Heart right ventricle (tissue), 16 donors: ENCODE measurements at regions not wholly inside any gene's neighbourhood (a gene's known extent, or its start where the extent isn't known, plus 50 kb on each side); places are given as distances from the start of the nearest gene placed in this dataset.
A peak's percentile ranks its signal among the peaks of the same experiment; 100 is the strongest.

Experiments
- ATAC-seq, 8 donors: fragments of 200-7000 bp; cut with Tn5 transposase; one replicate each; pipeline ENCODE4 v1.9.1; 2020; ENCODE audit warnings: mild to moderate bottlenecking in 8 of 8, moderate library complexity in 8 of 8, moderate number of reproducible peaks in 1 of 8
- DNase-seq, 2 donors: peaks; one replicate each; pipeline ENCODE4 v3.0.0-alpha.2; 2020
- H3K27ac ChIP-seq, 10 donors: fragments of 200-600 bp; sonication (generic) in 2 of 10; one replicate each; pipeline versions ENCODE4 v1.5.0 to v1.8.0; 2020 to 2022; ENCODE audit warnings: mild to moderate bottlenecking in 3 of 10
- H3K27me3 ChIP-seq, 7 donors: fragments of 200-600 bp; one replicate each; pipeline ENCODE4 v1.8.0; 2021 to 2022; ENCODE audit warnings: mild to moderate bottlenecking in 2 of 7
- H3K36me3 ChIP-seq, 9 donors: fragments of 200-600 bp; sonication (generic) in 1 of 9; one replicate each; pipeline versions ENCODE4 v1.5.0 to v1.8.0; 2020 to 2022; ENCODE audit warnings: mild to moderate bottlenecking in 2 of 9
- H3K4me1 ChIP-seq, 9 donors: fragments of 200-600 bp; sonication (generic) in 1 of 9; one replicate each; pipeline versions ENCODE4 v1.5.0 to v1.8.0; 2020 to 2022; ENCODE audit warnings: mild to moderate bottlenecking in 4 of 9
- H3K4me3 ChIP-seq, 10 donors: fragments of 200-600 bp; sonication (generic) in 2 of 10; one replicate each; pipeline versions ENCODE4 v1.5.0 to v1.8.0; 2020 to 2022; ENCODE audit warnings: mild to moderate bottlenecking in 7 of 10, moderate library complexity in 2 of 10
- H3K9me3 ChIP-seq, 11 donors: fragments of 200-600 bp in 10 of 11; sonication (generic) in 2 of 11; one replicate each; pipeline versions ENCODE4 v1.5.0 to v1.8.0; 2013 to 2022; ENCODE audit warnings: mild to moderate bottlenecking in 2 of 11, control low read depth in 1 of 11, moderate library complexity in 1 of 11
- WGBS, 2 donors: extraction: QIAGEN DNeasy Blood & Tissue Kit; methylation state at CpG; one replicate each; pipeline ENCODE4 v1.1.7; 2013; ENCODE audit warnings: inconsistent platforms in 1 of 2; 5-methylcytosine and 5-hydroxymethylcytosine counted together
- intact Hi-C, 10 donors: fragments of 100-400 bp; cut with DNase I; formaldehyde crosslinking; loops; one replicate each; pipeline versions ENCODE4 v1.11.1 to v1.14.2; 2022
- TF ChIP-seq, protein P1 (sequence below), 9 donors: fragments of 200-600 bp; sonication (generic) in 2 of 9; IDR thresholded peaks; one replicate each; pipeline versions ENCODE4 v1.5.0 to v1.8.0; 2021 to 2022; ENCODE audit warnings: antibody characterized with exemption in 9 of 9, mild to moderate bottlenecking in 5 of 9, moderate library complexity in 1 of 9
- donor health status: Arrhythmogenic right ventricular cardiomyopathy.
- donor health status: ischemic (EF 13 %, LVEDD 7.1; RV severe dilation, severe dysfunction).
- donor health status: healthy with polysubstance abuse.
- donor health status: DM: no; HTN: yes; CAD: no.
- donor health status: DM: no; HTN: no; CAD: no.
- donor health status: ischemic (EF 25% LVEDD 6.9; RV normal size, moderate dysfunction).
- donor health status: ischemic (EF 25% LVEDD 5.7; RV mildly dilated, moderate dysfunction).
- donor health status: healthy.
- donor health status: DM: yes; HTN: yes; CAD: no.
- donor health status: Ischemic cardiomyopathy.
- donor health status: ischemic (EF 35%, LVEDD 5.7; RV mildly dilated, moderate dysfunction).
- donor health status: nonischemic (EF 11% LVEDD 7.7; RV severe dilation, severe dysfunction).
- donor health status: DM: yes; HTN: yes; CAD: no.
- donor health status: PGD.
- donor health status: ischemic (EF 29% LVEDD 5.4; RV normal size, mild dysfunction).
- donor health status: nonischemic (EF 23%, LVEDD 6.1; RV moderate dilation, normal function).

DNA sequence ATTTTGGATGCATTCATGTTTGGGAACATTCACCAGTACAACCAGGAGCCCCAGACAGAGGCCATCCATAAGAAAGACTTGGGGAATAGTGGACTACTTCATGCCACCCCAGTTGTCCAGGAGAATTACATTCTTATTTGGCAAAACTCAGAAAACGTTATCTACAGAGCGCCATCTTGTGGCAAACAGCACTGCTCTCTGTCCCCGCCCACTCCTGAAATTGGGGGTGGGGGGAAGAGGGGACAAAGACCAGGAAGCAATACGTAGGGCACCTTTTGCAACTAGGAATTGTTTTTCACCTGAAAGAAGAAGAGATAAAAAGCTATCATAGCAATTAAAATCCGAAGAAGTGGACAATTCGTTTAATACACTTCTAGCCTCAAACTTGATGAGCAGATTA lies 134.6 kb upstream of the MGMT start:
- DNase-seq: no peak
- 32% methylated on average over 6 of the region's 6 CpGs for WGBS, 2 donors
- TF ChIP-seq, protein P1, sequence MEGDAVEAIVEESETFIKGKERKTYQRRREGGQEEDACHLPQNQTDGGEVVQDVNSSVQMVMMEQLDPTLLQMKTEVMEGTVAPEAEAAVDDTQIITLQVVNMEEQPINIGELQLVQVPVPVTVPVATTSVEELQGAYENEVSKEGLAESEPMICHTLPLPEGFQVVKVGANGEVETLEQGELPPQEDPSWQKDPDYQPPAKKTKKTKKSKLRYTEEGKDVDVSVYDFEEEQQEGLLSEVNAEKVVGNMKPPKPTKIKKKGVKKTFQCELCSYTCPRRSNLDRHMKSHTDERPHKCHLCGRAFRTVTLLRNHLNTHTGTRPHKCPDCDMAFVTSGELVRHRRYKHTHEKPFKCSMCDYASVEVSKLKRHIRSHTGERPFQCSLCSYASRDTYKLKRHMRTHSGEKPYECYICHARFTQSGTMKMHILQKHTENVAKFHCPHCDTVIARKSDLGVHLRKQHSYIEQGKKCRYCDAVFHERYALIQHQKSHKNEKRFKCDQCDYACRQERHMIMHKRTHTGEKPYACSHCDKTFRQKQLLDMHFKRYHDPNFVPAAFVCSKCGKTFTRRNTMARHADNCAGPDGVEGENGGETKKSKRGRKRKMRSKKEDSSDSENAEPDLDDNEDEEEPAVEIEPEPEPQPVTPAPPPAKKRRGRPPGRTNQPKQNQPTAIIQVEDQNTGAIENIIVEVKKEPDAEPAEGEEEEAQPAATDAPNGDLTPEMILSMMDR (IDR thresholded peaks at IDR 0.05): peak in 8 of 9 donors; percentile 22 to 64 (median 52)
- Histone ChIP-seq H3K4me1 (peaks cover 0 to 8% (median 0%) of the 10 kb centered on the region in 9 donors), H3K36me3 (no peaks in the 10 kb centered on the region), H3K4me3 (no peak overlapping the region), H3K9me3 (no peaks in the 10 kb centered on the region), H3K27ac (no peak overlapping the region), H3K27me3 (peaks cover 0 to 9% (median 5%) of the 10 kb centered on the region in 7 donors)
- ATAC-seq: no peak
- intact Hi-C loops: loop anchor here in 6 of 10 donors (2.0 to 10.0 kb wide), 3 partner anchors 298 to 302 kb away; no protein-coding TSS in a partner anchor

DNA sequence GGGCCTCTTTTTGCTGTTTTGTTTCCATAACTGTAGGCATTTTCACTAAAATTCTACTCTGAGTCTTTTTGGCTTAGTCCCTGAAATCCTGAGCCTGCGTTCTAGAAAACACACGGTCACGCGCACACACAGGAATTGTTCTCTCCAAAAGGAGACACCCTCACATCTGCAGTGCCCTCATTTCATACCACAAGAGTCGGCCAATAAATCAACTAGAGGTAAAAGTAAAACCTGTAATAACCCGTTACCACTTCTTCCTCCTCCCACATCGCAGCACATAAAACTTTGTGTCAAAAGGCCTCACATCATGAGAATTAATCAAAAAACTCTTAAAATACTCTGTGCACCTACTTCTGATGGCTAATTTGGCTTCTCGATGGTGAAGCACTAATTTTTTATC lies 133.3 kb upstream of the MGMT start:
- Histone ChIP-seq H3K4me1 (peaks cover 0 to 8% (median 0%) of the 10 kb centered on the region in 9 donors), H3K9me3 (no peaks in the 10 kb centered on the region), H3K36me3 (no peaks in the 10 kb centered on the region), H3K27ac (no peak overlapping the region), H3K27me3 (peaks cover 0 to 9% (median 5%) of the 10 kb centered on the region in 7 donors), H3K4me3 (no peak overlapping the region)
- ATAC-seq (no peak), DNase-seq (no peak)
- WGBS, 2 donors: 86 to 94% methylated on average over 8 of the region's 8 CpGs
- TF ChIP-seq, protein P1 (IDR thresholded peaks at IDR 0.05): no peak
- intact Hi-C loops: loop anchor here in 6 of 10 donors (2.0 to 10.0 kb wide), 3 partner anchors 299 to 303 kb away; no protein-coding TSS in a partner anchor

DNA sequence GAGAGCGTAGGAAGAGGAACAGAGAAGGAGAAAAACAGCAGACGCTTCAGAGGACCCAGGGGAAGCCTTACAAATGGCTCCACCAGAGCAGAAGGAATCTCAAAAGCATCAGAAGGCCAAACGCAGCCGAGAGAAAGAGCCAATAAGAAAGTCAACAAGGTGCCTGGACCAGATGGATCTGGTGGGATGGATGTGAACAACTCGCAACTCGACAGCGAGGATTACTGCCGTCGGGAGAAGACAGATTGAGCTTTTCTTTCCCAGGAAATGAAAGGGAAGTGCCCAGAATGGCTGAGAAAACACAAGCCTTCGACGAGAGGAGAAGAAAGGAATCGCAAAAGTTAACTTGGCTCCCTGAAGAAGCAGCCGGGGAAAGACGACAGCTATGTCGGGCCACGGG lies 132.8 kb upstream of the MGMT start:
- WGBS, 2 donors: 78 to 80% methylated on average over 16 of the region's 16 CpGs
- Histone ChIP-seq H3K36me3 (no peaks in the 10 kb centered on the region), H3K4me3 (no peak overlapping the region), H3K27ac (no peak overlapping the region), H3K9me3 (no peaks in the 10 kb centered on the region), H3K4me1 (peaks cover 0 to 8% (median 0%) of the 10 kb centered on the region in 9 donors), H3K27me3 (peaks cover 0 to 9% (median 5%) of the 10 kb centered on the region in 7 donors)
- TF ChIP-seq, protein P1 (IDR thresholded peaks at IDR 0.05): no peak
- no peak for ATAC-seq
- DNase-seq: no peak
- intact Hi-C loops: loop anchor here in 4 of 10 donors (5.0 to 10.0 kb wide), 2 partner anchors 299 to 302 kb away; no protein-coding TSS in a partner anchor

DNA sequence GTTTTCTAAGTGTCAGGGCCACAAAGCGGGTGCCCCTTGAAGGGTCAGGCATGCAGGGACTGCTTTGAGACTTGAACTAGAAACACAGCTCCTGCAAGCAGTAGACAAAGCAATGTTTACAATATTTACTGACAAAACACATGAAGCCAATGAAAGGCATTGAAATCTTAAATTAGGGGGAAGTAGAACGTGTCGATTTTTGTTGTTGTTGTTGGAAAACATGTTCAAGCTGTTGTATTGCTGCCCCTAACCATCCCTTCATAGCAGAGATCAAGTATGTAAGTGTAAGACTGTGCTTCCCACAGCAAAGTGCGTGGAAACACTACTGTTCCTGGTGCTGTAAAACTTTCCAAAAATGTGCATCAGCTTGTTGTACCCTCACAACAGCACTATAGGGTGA lies 131.6 kb upstream of the MGMT start:
- 92 to 95% methylated on average over 4 of the region's 4 CpGs for WGBS, 2 donors
- no peak overlapping the region for H3K4me3 ChIP-seq
- H3K4me1 ChIP-seq: peaks cover 0 to 8% (median 0%) of the 10 kb centered on the region in 9 donors
- no peaks in the 10 kb centered on the region for H3K36me3 ChIP-seq
- DNase-seq: no peak
- intact Hi-C loops: loop anchor here in 2 of 10 donors (5.0 to 10.0 kb wide), 2 partner anchors 301 to 303 kb away; no protein-coding TSS in a partner anchor
- no peaks in the 10 kb centered on the region for H3K9me3 ChIP-seq
- H3K27me3 ChIP-seq: peaks cover 0 to 9% (median 5%) of the 10 kb centered on the region in 7 donors
- H3K27ac ChIP-seq: no peak overlapping the region
- TF ChIP-seq, protein P1 (IDR thresholded peaks at IDR 0.05): no peak
- ATAC-seq: no peak
